PFSK-1 (cell line): ENCODE measurements at regions not wholly inside any gene's neighbourhood (a gene's known extent, or its start where the extent isn't known, plus 50 kb on each side); places are given as distances from the start of the nearest gene placed in this dataset.

Experiments
- POLR2AphosphoS5 ChIP-seq: IDR thresholded peaks from 2 replicates; pipeline ENCODE4 v1.6.1; 2012; ENCODE audit warnings: low read depth, mild to moderate bottlenecking, control low read depth, low read length, moderate library complexity
- SIN3A ChIP-seq: IDR thresholded peaks from 2 replicates; pipeline ENCODE4 v1.6.1; 2012; ENCODE audit warnings: mild to moderate bottlenecking, low read length, moderate library complexity, borderline replicate concordance; ENCODE audit not compliant: insufficient read depth
- TF ChIP-seq, protein P1 (sequence below), 2 experiments: IDR thresholded peaks; 2 replicates each; pipeline versions ENCODE4 v1.6.1 to v1.8.0; 2011 to 2012; ENCODE audit warnings: low read depth in 2 of 2, low read length in 2 of 2, control low read depth in 1 of 2, inconsistent platforms in 1 of 2, mild to moderate bottlenecking in 1 of 2, moderate library complexity in 1 of 2; ENCODE audit not compliant: insufficient read depth in 1 of 2

DNA sequence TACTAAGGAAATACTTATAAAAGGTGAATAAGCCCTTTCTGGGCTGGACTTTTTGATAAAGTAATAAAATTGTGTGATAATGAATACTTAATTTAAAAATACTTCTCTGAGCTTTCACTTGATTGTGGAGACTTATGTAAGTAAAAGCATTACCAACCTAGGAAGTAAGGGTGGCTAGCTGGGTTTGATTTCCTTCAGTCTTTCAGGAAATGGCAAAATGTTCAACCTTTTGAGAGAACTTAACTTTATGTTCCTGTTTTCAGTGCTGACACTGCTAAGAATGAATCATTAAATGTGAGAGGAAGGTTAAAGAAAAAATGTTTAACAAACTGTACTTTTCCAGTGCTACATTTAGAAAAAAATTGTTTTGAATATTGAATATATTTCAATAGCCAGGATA lies 900.3 kb downstream of the METTL15 start:
- no peak for TF ChIP-seq POLR2AphosphoS5
- no peak for TF ChIP-seq SIN3A
- TF ChIP-seq, protein P1, sequence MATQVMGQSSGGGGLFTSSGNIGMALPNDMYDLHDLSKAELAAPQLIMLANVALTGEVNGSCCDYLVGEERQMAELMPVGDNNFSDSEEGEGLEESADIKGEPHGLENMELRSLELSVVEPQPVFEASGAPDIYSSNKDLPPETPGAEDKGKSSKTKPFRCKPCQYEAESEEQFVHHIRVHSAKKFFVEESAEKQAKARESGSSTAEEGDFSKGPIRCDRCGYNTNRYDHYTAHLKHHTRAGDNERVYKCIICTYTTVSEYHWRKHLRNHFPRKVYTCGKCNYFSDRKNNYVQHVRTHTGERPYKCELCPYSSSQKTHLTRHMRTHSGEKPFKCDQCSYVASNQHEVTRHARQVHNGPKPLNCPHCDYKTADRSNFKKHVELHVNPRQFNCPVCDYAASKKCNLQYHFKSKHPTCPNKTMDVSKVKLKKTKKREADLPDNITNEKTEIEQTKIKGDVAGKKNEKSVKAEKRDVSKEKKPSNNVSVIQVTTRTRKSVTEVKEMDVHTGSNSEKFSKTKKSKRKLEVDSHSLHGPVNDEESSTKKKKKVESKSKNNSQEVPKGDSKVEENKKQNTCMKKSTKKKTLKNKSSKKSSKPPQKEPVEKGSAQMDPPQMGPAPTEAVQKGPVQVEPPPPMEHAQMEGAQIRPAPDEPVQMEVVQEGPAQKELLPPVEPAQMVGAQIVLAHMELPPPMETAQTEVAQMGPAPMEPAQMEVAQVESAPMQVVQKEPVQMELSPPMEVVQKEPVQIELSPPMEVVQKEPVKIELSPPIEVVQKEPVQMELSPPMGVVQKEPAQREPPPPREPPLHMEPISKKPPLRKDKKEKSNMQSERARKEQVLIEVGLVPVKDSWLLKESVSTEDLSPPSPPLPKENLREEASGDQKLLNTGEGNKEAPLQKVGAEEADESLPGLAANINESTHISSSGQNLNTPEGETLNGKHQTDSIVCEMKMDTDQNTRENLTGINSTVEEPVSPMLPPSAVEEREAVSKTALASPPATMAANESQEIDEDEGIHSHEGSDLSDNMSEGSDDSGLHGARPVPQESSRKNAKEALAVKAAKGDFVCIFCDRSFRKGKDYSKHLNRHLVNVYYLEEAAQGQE (IDR thresholded peaks at IDR 0.05; ENCODE audit: insufficient read depth in 1 of 2, low read depth in 2 of 2, low read length in 2 of 2), result no peak
